Neural cell (in vitro differentiated cells): ENCODE measurements at regions not wholly inside any gene's neighbourhood (a gene's known extent, or its start where the extent isn't known, plus 50 kb on each side); places are given as distances from the start of the nearest gene placed in this dataset.

Experiments used
- H2AFZ ChIP-seq: fragments of 200-600, 300-800 bp; sonication (generic), shearing (Covaris generic); 2 replicates; pipeline ENCODE4 v1.6.0; 2014; ENCODE audit warnings: low read depth, mild to moderate bottlenecking, antibody characterized with exemption, low read length, moderate library complexity
- H3F3A ChIP-seq: fragments of 200-600 bp; shearing (Covaris generic); 2 replicates; pipeline ENCODE4 v1.6.1; 2016; ENCODE audit warnings: mild to moderate bottlenecking, moderate library complexity, mixed read lengths, antibody characterized with exemption, low read length; ENCODE audit not compliant: insufficient read depth, poor library complexity, severe bottlenecking
- H3K27ac ChIP-seq: fragments of 200-600, 300-800 bp; sonication (generic), shearing (Covaris generic); 2 replicates; pipeline ENCODE4 v1.5.1; 2014; ENCODE audit warnings: mild to moderate bottlenecking, low read length, moderate library complexity
- H3K27me3 ChIP-seq: fragments of 300-800, 200-600 bp; sonication (generic), shearing (Covaris generic); 2 replicates; pipeline ENCODE4 v1.6.0; 2014; ENCODE audit warnings: mild to moderate bottlenecking, low read depth, low read length, moderate library complexity; ENCODE audit not compliant: insufficient read depth
- H3K36me3 ChIP-seq: fragments of 300-800, 200-600 bp; sonication (generic), shearing (Covaris generic); 2 replicates; pipeline ENCODE4 v1.5.1; 2014; ENCODE audit warnings: mild to moderate bottlenecking, antibody characterized with exemption, low read length, moderate library complexity; ENCODE audit not compliant: insufficient read depth
- H3K4me2 ChIP-seq: fragments of 300-800, 200-600 bp; sonication (generic), shearing (Covaris generic); 2 replicates; pipeline ENCODE4 v1.6.0; 2014; ENCODE audit warnings: mild to moderate bottlenecking, low read length
- H3K4me3 ChIP-seq: fragments of 300-800, 200-600 bp; sonication (generic), shearing (Covaris generic); 2 replicates; pipeline ENCODE4 v1.5.1; 2014; ENCODE audit warnings: mild to moderate bottlenecking, low read length, moderate library complexity
- H3K79me2 ChIP-seq: fragments of 200-600 bp; shearing (Covaris generic); replicated peaks from 2 replicates; pipeline ENCODE4 v1.6.0; 2014; ENCODE audit warnings: mild to moderate bottlenecking, low read length, moderate library complexity; ENCODE audit not compliant: insufficient read depth
- H3K9ac ChIP-seq: fragments of 300-800, 200-600 bp; sonication (generic), shearing (Covaris generic); 2 replicates; pipeline ENCODE4 v1.6.1; 2016; ENCODE audit warnings: mild to moderate bottlenecking, low read length, mixed read lengths
- H3K9me2 ChIP-seq: fragments of 200-600 bp; shearing (Covaris generic); 2 replicates; pipeline ENCODE4 v1.6.1; 2016; ENCODE audit warnings: mild to moderate bottlenecking, low read length, mixed read lengths; ENCODE audit not compliant: insufficient read depth
- H3K9me3 ChIP-seq: fragments of 200-600, 300-800 bp; sonication (generic), shearing (Covaris generic); 2 replicates; pipeline ENCODE4 v1.6.1; 2016; ENCODE audit warnings: mild to moderate bottlenecking, mixed run types, low read length, moderate library complexity, mixed read lengths
- H4K20me1 ChIP-seq: fragments of 200-600 bp; shearing (Covaris generic); 2 replicates; pipeline ENCODE4 v1.6.1; 2016; ENCODE audit warnings: mild to moderate bottlenecking, mixed run types; ENCODE audit not compliant: insufficient read depth
- EP300 ChIP-seq: fragments of 450-650 bp; conservative IDR thresholded peaks from 2 replicates; pipeline ENCODE4 v1.6.1; 2014; ENCODE audit warnings: antibody characterized with exemption, mild to moderate bottlenecking, moderate library complexity; ENCODE audit not compliant: poor library complexity, severe bottlenecking
- EZH2 ChIP-seq: fragments of 200-600, 300-800 bp; shearing (Covaris generic), sonication (generic); IDR thresholded peaks from 2 replicates; pipeline ENCODE4 v1.6.1; 2014; ENCODE audit warnings: antibody characterized with exemption, low read length, borderline replicate concordance, mild to moderate bottlenecking; ENCODE audit not compliant: insufficient read depth, poor library complexity, severe bottlenecking
- POLR2AphosphoS5 ChIP-seq: IDR thresholded peaks from 2 replicates; pipeline ENCODE4 v1.6.1; 2012
- RAD21 ChIP-seq: fragments of 450-650 bp; conservative IDR thresholded peaks from 2 replicates; pipeline ENCODE4 v1.6.1; 2014; ENCODE audit warnings: antibody characterized with exemption, mild to moderate bottlenecking, moderate library complexity
- SMC3 ChIP-seq: fragments of 450-650 bp; conservative IDR thresholded peaks from 2 replicates; pipeline ENCODE4 v1.6.1; 2014; ENCODE audit warnings: antibody characterized with exemption, mild to moderate bottlenecking, moderate library complexity; ENCODE audit not compliant: poor library complexity
- TAF1 ChIP-seq: IDR thresholded peaks from 2 replicates; pipeline ENCODE4 v1.6.1; 2012; ENCODE audit warnings: low read depth
- TF ChIP-seq, protein P1 (sequence below): IDR thresholded peaks from 2 replicates; pipeline ENCODE4 v1.6.1; 2012; ENCODE audit warnings: borderline replicate concordance

DNA sequence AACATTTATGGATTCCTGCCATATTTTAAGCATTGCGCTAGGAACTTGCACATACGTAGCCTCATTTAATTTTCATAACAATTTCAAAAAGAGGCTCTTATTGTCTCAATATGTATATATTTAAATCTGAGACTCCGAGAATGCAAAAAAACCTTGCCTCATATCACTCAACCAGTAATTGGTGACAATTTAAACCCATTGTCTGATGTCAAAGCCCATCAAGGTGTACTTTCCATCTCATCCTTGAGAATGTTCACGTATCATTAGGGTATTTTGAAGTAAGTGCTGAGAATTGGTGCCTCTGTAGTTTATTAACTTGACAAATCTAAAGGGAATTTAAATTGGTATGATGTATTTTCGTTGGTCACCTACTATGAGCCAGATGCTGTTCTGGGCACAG is 136.5 kb downstream of the FAM76B start:
- Histone ChIP-seq H2AFZ (no peak overlapping the region), H3K27ac (peak overlapping the region; percentile 45), H3K4me3 (no peak overlapping the region), H3K9me2 (no peaks in the 10 kb centered on the region), H4K20me1 (no peaks in the 10 kb centered on the region), H3K36me3 (no peaks in the 10 kb centered on the region), H3K79me2 (no peaks in the 10 kb centered on the region), H3K27me3 (no peaks in the 10 kb centered on the region), H3K9ac (no peak overlapping the region), H3F3A (no peaks in the 10 kb centered on the region), H3K4me2 (no peak overlapping the region), H3K9me3 (no peaks in the 10 kb centered on the region)
- TF ChIP-seq EZH2: no peak
- no peak for TF ChIP-seq TAF1
- TF ChIP-seq EP300: peak; percentile 78
- peak; percentile 56 for TF ChIP-seq POLR2AphosphoS5
- TF ChIP-seq RAD21: no peak
- no peak for TF ChIP-seq SMC3
- TF ChIP-seq, protein P1, sequence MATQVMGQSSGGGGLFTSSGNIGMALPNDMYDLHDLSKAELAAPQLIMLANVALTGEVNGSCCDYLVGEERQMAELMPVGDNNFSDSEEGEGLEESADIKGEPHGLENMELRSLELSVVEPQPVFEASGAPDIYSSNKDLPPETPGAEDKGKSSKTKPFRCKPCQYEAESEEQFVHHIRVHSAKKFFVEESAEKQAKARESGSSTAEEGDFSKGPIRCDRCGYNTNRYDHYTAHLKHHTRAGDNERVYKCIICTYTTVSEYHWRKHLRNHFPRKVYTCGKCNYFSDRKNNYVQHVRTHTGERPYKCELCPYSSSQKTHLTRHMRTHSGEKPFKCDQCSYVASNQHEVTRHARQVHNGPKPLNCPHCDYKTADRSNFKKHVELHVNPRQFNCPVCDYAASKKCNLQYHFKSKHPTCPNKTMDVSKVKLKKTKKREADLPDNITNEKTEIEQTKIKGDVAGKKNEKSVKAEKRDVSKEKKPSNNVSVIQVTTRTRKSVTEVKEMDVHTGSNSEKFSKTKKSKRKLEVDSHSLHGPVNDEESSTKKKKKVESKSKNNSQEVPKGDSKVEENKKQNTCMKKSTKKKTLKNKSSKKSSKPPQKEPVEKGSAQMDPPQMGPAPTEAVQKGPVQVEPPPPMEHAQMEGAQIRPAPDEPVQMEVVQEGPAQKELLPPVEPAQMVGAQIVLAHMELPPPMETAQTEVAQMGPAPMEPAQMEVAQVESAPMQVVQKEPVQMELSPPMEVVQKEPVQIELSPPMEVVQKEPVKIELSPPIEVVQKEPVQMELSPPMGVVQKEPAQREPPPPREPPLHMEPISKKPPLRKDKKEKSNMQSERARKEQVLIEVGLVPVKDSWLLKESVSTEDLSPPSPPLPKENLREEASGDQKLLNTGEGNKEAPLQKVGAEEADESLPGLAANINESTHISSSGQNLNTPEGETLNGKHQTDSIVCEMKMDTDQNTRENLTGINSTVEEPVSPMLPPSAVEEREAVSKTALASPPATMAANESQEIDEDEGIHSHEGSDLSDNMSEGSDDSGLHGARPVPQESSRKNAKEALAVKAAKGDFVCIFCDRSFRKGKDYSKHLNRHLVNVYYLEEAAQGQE: peak; percentile 61

DNA sequence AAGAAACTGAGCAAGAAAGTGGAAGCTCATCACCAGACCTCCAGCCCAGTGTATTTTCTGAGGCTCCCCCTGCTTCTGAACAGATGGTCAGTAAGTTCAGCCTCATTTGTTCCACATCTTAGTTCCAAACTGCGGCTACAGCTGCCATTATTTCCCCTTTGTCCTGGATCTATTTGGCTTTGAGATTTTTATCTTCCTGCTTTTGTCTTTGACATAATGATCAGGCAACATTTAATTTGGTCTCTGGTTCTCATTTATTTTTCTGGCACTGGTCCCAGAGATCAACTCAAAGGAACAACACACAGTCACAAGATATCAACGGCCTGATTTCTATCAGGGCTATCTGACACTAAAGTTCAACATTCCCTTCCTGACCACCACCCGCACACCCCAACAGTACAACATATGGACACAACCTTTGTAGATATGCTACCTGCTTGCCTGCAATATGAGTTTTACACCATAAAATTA is 137.5 kb downstream of the FAM76B start:
- Histone ChIP-seq H3K4me2 (no peak overlapping the region), H3K27ac (no peak overlapping the region), H3K79me2 (no peaks in the 10 kb centered on the region), H3F3A (no peaks in the 10 kb centered on the region), H3K9ac (no peak overlapping the region), H4K20me1 (no peaks in the 10 kb centered on the region), H2AFZ (no peak overlapping the region), H3K36me3 (no peaks in the 10 kb centered on the region), H3K9me2 (no peaks in the 10 kb centered on the region), H3K9me3 (no peaks in the 10 kb centered on the region), H3K4me3 (no peak overlapping the region), H3K27me3 (no peaks in the 10 kb centered on the region)
- TF ChIP-seq EZH2: no peak
- TF ChIP-seq POLR2AphosphoS5: no peak
- TF ChIP-seq TAF1: no peak
- TF ChIP-seq, protein P1: no peak
- no peak for TF ChIP-seq EP300
- TF ChIP-seq RAD21: no peak
